ENCODE measurements at regions not wholly inside any gene's neighbourhood (a gene's known extent, or its start where the extent isn't known, plus 50 kb on each side); places are given as distances from the start of the nearest gene placed in this dataset.

GRCh38 chr13:89497658-89498057, 1826.5 kb downstream of the SLITRK5 start:
- Mint-ChIP-seq H3K4me3 (no peak overlapping the region), H3K4me1 (ENCODE audit: unreplicated experiment) (no peaks in the 10 kb centered on the region), H3K27me3 (no peaks in the 10 kb centered on the region), H3K36me3 (no peaks in the 10 kb centered on the region), H3K9me3 (no peaks in the 10 kb centered on the region), H3K27ac (no peak overlapping the region)
- TF ChIP-seq CTCF (conservative IDR thresholded peaks at IDR 0.05) = no peak
- DNase-seq (ENCODE audit: extremely low spot score, unreplicated experiment) = no peak

GRCh38 chr13:89502286-89502685, 1831.1 kb downstream of the SLITRK5 start:
- no peaks in the 10 kb centered on the region for H3K27me3 Mint-ChIP-seq
- TF ChIP-seq CTCF (conservative IDR thresholded peaks at IDR 0.05) = no peak
- H3K27ac Mint-ChIP-seq = no peak overlapping the region
- no peaks in the 10 kb centered on the region for H3K36me3 Mint-ChIP-seq
- no peak for DNase-seq (ENCODE audit: extremely low spot score, unreplicated experiment)
- no peaks in the 10 kb centered on the region for H3K9me3 Mint-ChIP-seq
- H3K4me3 Mint-ChIP-seq = no peak overlapping the region
- no peaks in the 10 kb centered on the region for H3K4me1 Mint-ChIP-seq (ENCODE audit: unreplicated experiment)

GRCh38 chr13:89514534-89515312, 1832.8 kb upstream of the MIR17HG start:
- DNase-seq (ENCODE audit: extremely low spot score, unreplicated experiment) = no peak
- peak overlapping the region; percentile 48 for H3K4me3 Mint-ChIP-seq
- peaks cover 15% of the 10 kb centered on the region for H3K4me1 Mint-ChIP-seq (ENCODE audit: unreplicated experiment)

GRCh38 chr13:89515948-89516347, 1831.5 kb upstream of the MIR17HG start:
- no peak for DNase-seq (ENCODE audit: extremely low spot score, unreplicated experiment)
- no peak overlapping the region for H3K4me3 Mint-ChIP-seq
- H3K9me3 Mint-ChIP-seq = peaks cover 5% of the 10 kb centered on the region
- no peak for TF ChIP-seq CTCF (conservative IDR thresholded peaks at IDR 0.05)
- peaks cover 15% of the 10 kb centered on the region for H3K4me1 Mint-ChIP-seq (ENCODE audit: unreplicated experiment)
- no peaks in the 10 kb centered on the region for H3K27me3 Mint-ChIP-seq
- no peak overlapping the region for H3K27ac Mint-ChIP-seq
- no peaks in the 10 kb centered on the region for H3K36me3 Mint-ChIP-seq

More at GRCh38 chr13:89514534-89515312, 1832.8 kb upstream of the MIR17HG start:
- peak overlapping the region; percentile 47 for H3K27ac Mint-ChIP-seq
- H3K27me3 Mint-ChIP-seq = no peaks in the 10 kb centered on the region
- H3K36me3 Mint-ChIP-seq = no peaks in the 10 kb centered on the region
- TF ChIP-seq CTCF (conservative IDR thresholded peaks at IDR 0.05) = no peak
- peaks cover 8% of the 10 kb centered on the region for H3K9me3 Mint-ChIP-seq

- no peaks in the 10 kb centered on the region for H3K27me3 Mint-ChIP-seq
- H3K9me3 Mint-ChIP-seq = peaks cover 5% of the 10 kb centered on the region
- H3K4me1 Mint-ChIP-seq (ENCODE audit: unreplicated experiment) = peaks cover 13% of the 10 kb centered on the region
- H3K27ac Mint-ChIP-seq = no peak overlapping the region
- no peak overlapping the region for H3K4me3 Mint-ChIP-seq
- no peak for TF ChIP-seq CTCF (conservative IDR thresholded peaks at IDR 0.05)
- no peaks in the 10 kb centered on the region for H3K36me3 Mint-ChIP-seq
- DNase-seq (ENCODE audit: extremely low spot score, unreplicated experiment) = no peak
Observed at GRCh38 chr13:89518289-89519077, 1829.0 kb upstream of the MIR17HG start.

All from type B pancreatic cell (in vitro differentiated cells).